Naive thymus-derived CD8-positive, alpha-beta T cell (primary cell): ENCODE measurements at regions not wholly inside any gene's neighbourhood (a gene's known extent, or its start where the extent isn't known, plus 50 kb on each side); places are given as distances from the start of the nearest gene placed in this dataset.

ENCODE experiments used
- ATAC-seq, 2 donors: fragments of 150-1000 bp; cut with Tn5 transposase in 1 of 2; sonication (Bioruptor Pico), chemical (Tn5 transposase) in 1 of 2; 1 replicate in 1 of 2; 2 replicates in 1 of 2; pipeline ENCODE4 v1.10.0; 2021; ENCODE audit warnings: mild to moderate bottlenecking in 2 of 2, moderate library complexity in 2 of 2
- POLR2A ChIA-PET: fragments of 350-600 bp; sonication (Branson Sonifier 250); formaldehyde crosslinking; loops from one replicate; lab custom pipeline; 2021; ENCODE audit warnings: antibody characterized with exemption; lab: Charles Lee
- DNase-seq, 10 donors: peaks; one replicate each; pipeline versions ENCODE4 v3.0.0 to v3.0.0-alpha.2; 2020 to 2022
- H3K27ac Mint-ChIP-seq, 10 donors: one replicate each; pipeline ENCODE4 v1.8.0; 2020 to 2022; ENCODE audit warnings: mild to moderate bottlenecking in 10 of 10, mixed read lengths in 10 of 10, moderate library complexity in 4 of 10, inconsistent platforms in 1 of 10
- H3K27me3 Mint-ChIP-seq, 5 donors: one replicate each; pipeline ENCODE4 v1.8.0; 2021 to 2022; ENCODE audit warnings: mixed read lengths in 5 of 5
- H3K36me3 Mint-ChIP-seq, 3 donors: one replicate each; pipeline ENCODE4 v1.8.0; 2020 to 2022; ENCODE audit warnings: mixed read lengths in 3 of 3, mild to moderate bottlenecking in 2 of 3, inconsistent platforms in 1 of 3
- H3K4me1 Mint-ChIP-seq, 4 donors: one replicate each; pipeline ENCODE4 v1.8.0; 2021 to 2022; ENCODE audit warnings: mixed read lengths in 4 of 4
- H3K4me3 Mint-ChIP-seq, 10 donors: one replicate each; pipeline ENCODE4 v1.8.0; 2020 to 2022; ENCODE audit warnings: mild to moderate bottlenecking in 10 of 10, mixed read lengths in 10 of 10, moderate library complexity in 6 of 10, inconsistent platforms in 1 of 10
- H3K9me3 Mint-ChIP-seq, 9 donors: one replicate each; pipeline ENCODE4 v1.8.0; 2020 to 2022; ENCODE audit warnings: mixed read lengths in 9 of 9, mild to moderate bottlenecking in 3 of 9, inconsistent platforms in 1 of 9, moderate library complexity in 1 of 9

DNA sequence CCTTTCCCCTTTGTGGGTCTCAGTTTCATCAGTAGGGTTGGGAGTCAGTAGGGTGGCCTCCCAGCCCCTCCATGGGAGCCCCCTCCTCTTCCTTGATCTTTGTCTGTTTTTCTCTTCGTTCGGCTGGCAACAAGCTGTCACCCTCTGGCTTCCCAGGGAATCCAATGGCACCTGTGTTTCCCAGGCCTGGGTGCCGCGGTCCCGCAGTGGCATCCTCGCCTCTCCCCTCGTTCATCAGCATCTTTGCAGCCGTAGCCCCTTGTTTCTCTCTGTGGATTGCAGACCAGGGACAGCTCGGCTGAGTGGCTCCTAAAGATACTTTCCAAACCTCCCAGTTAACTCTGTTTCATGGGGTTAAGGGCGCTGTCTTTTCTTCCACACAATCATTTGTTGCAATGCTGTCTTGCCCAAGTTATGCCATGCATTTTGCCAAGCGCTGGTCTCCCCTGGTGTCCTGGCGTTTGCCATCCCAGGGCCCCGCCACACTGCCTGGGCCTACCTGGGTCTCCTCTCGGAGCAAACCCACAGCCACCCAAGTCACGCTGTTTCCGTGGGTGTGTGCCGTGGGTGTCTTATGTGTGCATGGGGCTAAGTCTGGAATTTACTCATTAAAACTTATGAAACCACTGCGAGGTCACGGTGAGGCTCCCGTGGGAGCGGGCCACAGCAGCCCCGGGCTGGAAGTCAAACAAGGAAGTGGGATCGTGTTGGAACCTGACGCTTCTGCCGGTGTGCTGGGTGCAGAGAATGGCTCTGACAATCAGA, 189.4 kb upstream of the SHH start:
- peak overlapping the region in 3 of 10 donors; percentile 17 to 70 (median 52) for H3K27ac Mint-ChIP-seq
- peak overlapping the region in 1 of 10 donors; percentile 29 for H3K4me3 Mint-ChIP-seq
- no peak for DNase-seq
- no peaks in the 10 kb centered on the region for H3K36me3 Mint-ChIP-seq
- H3K4me1 Mint-ChIP-seq: peaks cover 17 to 56% (median 34%) of the 10 kb centered on the region in 4 donors
- no peak for ATAC-seq
- H3K27me3 Mint-ChIP-seq: no peaks in the 10 kb centered on the region
- H3K9me3 Mint-ChIP-seq: no peaks in the 10 kb centered on the region
- POLR2A ChIA-PET: no interaction called here

DNA sequence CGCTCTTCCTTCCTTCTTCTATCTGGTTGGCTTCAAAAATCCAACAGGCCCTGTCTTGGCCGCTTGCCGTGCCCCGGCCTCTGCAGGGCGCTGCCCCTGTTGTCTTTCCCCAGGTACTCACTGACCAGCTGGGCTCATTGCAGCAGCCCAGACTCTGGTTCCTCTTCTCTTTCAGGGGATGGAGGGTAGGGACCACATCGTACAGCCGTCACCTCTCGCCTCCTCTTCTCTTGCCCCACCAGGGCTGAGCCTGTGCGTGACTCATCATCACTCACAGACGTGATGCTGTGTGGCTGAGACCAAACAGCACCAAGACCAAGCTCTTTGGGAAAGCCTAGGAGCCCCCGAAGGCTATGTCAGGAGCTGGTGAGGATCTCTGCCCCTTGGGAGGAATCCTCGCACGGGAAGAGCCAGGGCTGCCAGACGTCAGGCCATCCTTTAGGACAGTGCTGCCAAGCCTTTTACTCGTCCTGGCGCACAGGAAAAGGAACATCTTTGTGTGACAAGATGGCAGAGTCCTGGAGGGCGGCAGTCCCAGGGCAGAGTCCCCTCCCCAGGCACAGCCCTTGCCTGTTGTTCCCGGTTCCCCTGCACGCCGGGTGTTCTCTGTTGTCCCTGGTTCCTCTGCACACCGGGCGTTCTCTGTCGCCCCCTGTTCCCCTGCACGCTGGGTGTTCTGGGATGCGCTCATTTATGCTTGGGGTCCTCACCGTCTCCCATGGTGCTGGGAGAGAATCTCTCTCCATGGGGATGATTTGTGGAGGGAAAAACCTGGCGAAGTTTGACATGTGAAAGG, 188.5 kb upstream of the SHH start:
- Mint-ChIP-seq H3K27me3 (no peaks in the 10 kb centered on the region), H3K4me1 (peaks cover 18 to 63% (median 42%) of the 10 kb centered on the region in 4 donors), H3K36me3 (no peaks in the 10 kb centered on the region), H3K9me3 (no peaks in the 10 kb centered on the region), H3K4me3 (no peak overlapping the region), H3K27ac (peak overlapping the region in 3 of 10 donors; percentile 0 to 69 (median 25))
- DNase-seq: no peak
- POLR2A ChIA-PET: no interaction called here
- ATAC-seq: no peak

DNA sequence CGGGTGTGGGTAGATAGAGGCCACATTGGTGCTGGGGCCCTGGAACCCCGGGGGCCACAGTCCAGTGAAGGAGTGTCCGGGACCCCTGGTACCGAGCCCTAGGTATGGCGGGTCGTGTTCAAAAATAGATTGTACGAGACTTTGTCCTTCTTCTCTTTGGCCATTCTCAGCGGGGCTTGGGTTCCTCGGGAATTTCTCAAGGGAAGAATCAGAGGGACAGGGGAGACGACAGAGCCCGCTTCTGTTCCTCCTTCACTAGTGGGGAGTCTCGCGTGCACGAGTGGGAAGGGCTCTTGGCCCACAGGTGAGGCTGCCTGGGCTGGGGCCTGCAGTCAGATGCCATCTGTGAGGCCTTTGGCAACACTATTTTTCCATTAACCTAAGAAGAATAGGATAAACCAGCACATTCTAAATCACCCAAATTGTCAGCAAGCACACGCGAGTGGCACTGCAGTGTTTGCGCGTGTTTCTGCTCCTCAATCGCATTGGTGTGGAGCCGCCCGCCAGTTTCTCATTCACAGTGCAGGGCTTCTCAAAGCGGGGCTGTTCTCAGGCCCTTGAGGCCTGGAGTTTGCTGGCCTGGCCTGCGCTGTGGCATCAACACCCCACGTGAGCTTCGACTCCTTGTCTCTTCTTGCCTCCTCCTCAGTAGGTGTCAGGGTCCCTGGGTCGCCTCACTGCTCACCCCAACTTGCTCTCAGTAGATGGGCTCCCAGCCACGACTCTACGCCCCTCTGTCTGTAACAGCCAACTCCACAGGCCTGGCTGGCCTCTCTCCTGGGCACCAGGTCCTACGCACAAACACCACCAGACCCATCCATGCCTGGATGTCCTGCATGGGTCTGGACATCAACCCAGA, 187.6 kb upstream of the SHH start:
- H3K4me3 Mint-ChIP-seq: peak overlapping the region in 2 of 10 donors; percentile 1 to 45
- H3K36me3 Mint-ChIP-seq: no peaks in the 10 kb centered on the region
- H3K27ac Mint-ChIP-seq: peak overlapping the region in 2 of 10 donors; percentile 64 to 69
- no peak for ATAC-seq
- H3K4me1 Mint-ChIP-seq: peaks cover 23 to 69% (median 50%) of the 10 kb centered on the region in 4 donors
- peaks cover 0 to under 1% (median 0%) of the 10 kb centered on the region in 5 donors for H3K27me3 Mint-ChIP-seq
- DNase-seq: no peak
- POLR2A ChIA-PET: no interaction called here
- H3K9me3 Mint-ChIP-seq: no peaks in the 10 kb centered on the region

DNA sequence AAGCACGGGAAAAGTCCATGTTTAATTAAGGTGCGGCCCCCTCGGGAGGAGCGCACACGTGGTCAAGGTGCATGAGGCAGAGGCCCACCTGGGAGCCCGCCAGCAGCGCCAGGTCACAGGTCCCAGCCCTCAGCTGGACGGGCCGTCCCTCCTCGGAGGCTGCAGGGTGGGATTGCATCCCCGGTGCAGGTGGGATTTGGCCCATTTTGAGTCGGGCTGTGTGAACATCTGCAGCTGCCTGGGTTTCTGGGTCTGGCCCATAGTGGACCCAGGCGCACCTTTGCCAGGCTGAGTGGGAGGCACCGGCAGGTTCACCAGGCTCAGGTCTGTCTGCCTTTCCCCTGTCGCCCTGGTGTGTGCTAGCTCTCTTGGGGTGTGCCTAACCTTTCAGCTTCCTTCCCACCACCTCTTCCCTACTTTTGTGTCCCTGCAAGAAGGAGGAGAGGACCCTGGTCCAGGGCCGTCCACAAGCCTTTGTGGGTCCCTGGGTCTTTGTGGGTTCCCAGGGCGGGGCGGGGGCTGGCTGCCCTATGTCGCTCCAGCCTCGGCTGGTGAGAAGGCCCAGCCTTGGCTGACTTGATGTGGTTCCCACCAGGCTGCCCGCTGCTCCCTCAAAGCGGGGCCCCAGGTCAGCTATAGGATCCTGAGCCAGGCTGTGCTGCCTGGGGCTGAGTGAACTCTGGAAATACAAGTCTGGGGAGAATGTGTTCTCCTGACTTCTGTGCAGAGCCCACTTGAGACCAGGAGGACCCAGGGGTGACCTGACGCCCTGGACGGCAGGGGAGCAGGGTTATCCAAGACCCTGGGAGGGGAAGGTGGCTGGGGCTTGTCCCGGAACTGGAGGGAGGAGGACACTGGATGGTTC, 186.7 kb upstream of the SHH start:
- Mint-ChIP-seq H3K9me3 (no peaks in the 10 kb centered on the region), H3K27me3 (peaks cover 0 to 3% (median 0%) of the 10 kb centered on the region in 5 donors), H3K4me1 (peaks cover 31 to 75% (median 59%) of the 10 kb centered on the region in 4 donors), H3K36me3 (no peaks in the 10 kb centered on the region), H3K4me3 (peak overlapping the region in 4 of 10 donors; percentile 30 to 76 (median 46)), H3K27ac (no peak overlapping the region)
- POLR2A ChIA-PET: no interaction called here
- ATAC-seq (no peak), DNase-seq (no peak)

DNA sequence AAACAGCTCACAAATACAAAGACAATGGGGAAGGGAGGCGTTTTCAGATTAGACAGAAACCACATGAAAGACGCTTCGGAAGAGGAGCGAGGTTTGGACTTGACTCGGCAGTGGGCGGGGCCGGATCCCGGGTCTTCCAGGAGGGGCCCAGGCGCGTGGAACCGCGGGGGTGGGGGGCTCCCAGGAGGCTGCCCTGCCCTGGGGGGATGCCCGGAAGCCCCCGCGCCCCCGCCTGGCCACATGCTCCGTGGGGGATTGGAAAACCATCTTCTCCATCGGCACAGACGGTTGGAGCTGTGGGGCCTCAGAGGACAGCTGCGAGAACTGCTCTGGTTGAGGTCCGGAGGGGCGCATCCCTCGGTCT, 186.0 kb upstream of the SHH start:
- Mint-ChIP-seq H3K36me3 (no peaks in the 10 kb centered on the region), H3K9me3 (no peaks in the 10 kb centered on the region), H3K4me3 (peak overlapping the region; percentile 61 to 85 (median 76)), H3K27ac (peak overlapping the region in 5 of 10 donors; percentile 32 to 89 (median 55)), H3K4me1 (peaks cover 36 to 75% (median 65%) of the 10 kb centered on the region in 4 donors), H3K27me3 (peaks cover 0 to 3% (median 0%) of the 10 kb centered on the region in 5 donors)
- POLR2A ChIA-PET: interaction anchor here (1.1 kb wide), 1 partner anchor 10 kb away, joined by 3 read pairs; no protein-coding TSS in a partner anchor
- ATAC-seq (peak; percentile 17 to 39), DNase-seq (peak in 4 of 10 donors; percentile 17 to 35 (median 22))

DNA sequence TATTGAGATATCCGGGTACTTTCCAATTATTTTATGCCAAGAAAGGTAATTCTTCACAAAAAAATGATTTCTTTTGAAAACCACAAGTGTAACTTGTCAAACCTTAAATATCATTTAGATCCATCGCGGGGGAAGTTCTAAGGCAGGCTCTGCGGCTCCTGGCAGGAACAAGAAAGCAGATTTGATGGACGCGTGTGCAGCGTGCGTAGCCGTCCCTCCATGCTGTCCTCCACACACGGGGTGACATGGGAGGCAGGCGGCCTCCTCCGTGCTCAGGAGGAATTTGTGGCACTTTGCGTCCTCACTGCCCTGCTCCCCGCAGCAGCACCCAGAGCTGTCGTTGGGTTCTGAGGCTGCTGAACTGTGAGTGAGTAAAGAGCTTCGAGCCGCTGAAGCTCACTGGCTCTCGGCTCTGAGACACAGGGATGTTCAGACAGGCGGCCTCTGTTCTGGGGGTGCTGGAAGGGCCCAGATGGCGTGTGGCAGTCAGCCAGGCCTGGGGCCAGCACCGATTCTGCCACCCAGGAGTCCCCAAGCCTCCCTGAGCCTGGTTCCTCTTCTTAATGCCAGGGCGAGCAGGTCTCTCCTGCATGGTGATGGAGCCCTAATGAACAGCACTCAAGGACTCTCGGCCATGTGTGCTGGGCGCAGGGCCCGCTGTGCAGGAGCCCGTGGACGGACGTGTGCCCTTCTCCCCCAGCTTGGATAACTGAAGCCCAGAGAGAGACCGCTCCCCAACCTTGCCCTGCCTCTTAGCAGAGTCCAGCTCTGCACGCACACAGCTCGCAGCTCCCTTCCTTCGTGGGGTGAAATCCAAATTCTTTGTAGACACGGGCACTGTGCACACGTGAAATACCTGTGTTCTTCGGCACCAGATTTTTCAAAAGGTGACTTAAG, 185.4 kb upstream of the SHH start:
- no peaks in the 10 kb centered on the region for H3K9me3 Mint-ChIP-seq
- peak; percentile 37 to 54 for ATAC-seq
- peaks cover 36 to 75% (median 65%) of the 10 kb centered on the region in 4 donors for H3K4me1 Mint-ChIP-seq
- POLR2A ChIA-PET: interaction anchor here (1.1 kb wide), 1 partner anchor 10 kb away, joined by 3 read pairs; no protein-coding TSS in a partner anchor
- peak overlapping the region in 8 of 10 donors; percentile 7 to 89 (median 46) for H3K27ac Mint-ChIP-seq
- peak overlapping the region; percentile 61 to 85 (median 76) for H3K4me3 Mint-ChIP-seq
- DNase-seq: no peak
- peaks cover 0 to 3% (median 0%) of the 10 kb centered on the region in 5 donors for H3K27me3 Mint-ChIP-seq
- H3K36me3 Mint-ChIP-seq: no peaks in the 10 kb centered on the region

DNA sequence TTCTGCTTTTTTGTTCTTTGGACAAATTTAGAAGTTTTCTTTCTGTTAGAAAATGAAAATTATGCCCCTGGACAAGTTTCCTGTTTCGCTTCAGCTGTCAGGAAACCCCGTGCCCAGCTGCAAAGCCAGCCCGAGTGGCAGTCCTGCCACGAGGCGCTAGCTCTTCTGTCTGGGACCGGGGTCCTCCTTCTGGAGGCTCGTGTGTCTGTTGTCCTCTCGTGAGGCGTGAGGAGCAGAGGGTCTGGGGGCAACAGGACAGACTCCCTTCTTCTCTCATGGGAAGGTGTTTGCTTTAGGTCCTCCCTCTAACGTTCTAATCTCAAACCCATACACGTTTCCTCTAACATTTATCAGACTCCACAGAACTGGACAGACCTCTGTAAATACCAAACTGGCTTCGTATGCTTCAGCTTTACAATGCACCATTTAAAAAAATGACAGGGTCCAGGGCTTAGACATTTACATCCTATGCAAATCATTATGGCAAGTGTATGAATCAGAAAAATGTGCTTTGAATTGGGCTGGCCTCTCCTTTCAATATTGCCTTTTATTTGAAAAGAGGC, 184.5 kb upstream of the SHH start:
- ATAC-seq: no peak
- POLR2A ChIA-PET: interaction anchor here (0.7 kb wide), 1 partner anchor 701 kb away, joined by 3 read pairs; no protein-coding TSS in a partner anchor
- H3K36me3 Mint-ChIP-seq: no peaks in the 10 kb centered on the region
- H3K27me3 Mint-ChIP-seq: peaks cover 0 to 3% (median 0%) of the 10 kb centered on the region in 5 donors
- peak overlapping the region; percentile 50 to 85 (median 74) for H3K4me3 Mint-ChIP-seq
- DNase-seq: no peak
- no peaks in the 10 kb centered on the region for H3K9me3 Mint-ChIP-seq
- H3K27ac Mint-ChIP-seq: peak overlapping the region in 5 of 10 donors; percentile 7 to 76 (median 21)
- peaks cover 39 to 75% (median 63%) of the 10 kb centered on the region in 4 donors for H3K4me1 Mint-ChIP-seq

DNA sequence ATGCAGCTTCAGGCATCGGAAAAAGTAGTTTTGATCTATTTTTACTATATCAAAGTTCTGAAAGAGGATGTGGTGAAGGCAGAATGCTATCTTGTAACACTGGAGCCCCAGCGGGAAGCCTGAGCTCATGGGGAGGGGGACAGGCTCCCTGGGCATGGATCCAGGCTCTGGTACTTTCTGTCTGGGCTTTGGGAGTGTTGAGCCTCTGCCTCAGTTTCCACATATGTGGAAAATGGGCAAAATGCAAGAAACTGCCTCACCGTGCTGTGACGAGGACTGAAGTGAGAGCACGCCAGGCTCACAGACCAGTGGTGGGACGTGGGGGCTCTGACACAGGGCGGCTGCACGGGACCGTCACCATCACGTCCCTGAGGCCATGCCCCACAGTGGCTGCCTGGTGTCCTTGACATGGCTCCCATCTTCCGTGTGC, 182.9 kb upstream of the SHH start:
- H3K27ac Mint-ChIP-seq: peak overlapping the region in 7 of 10 donors; percentile 57 to 82 (median 63)
- peaks cover 35 to 72% (median 63%) of the 10 kb centered on the region in 4 donors for H3K4me1 Mint-ChIP-seq
- H3K9me3 Mint-ChIP-seq: no peaks in the 10 kb centered on the region
- H3K27me3 Mint-ChIP-seq: peaks cover 0 to 3% (median 0%) of the 10 kb centered on the region in 5 donors
- POLR2A ChIA-PET: no interaction called here
- DNase-seq: peak in 3 of 10 donors; percentile 20 to 59 (median 56)
- no peaks in the 10 kb centered on the region for H3K36me3 Mint-ChIP-seq
- peak overlapping the region; percentile 39 to 88 (median 76) for H3K4me3 Mint-ChIP-seq
- peak; percentile 40 to 68 for ATAC-seq

DNA sequence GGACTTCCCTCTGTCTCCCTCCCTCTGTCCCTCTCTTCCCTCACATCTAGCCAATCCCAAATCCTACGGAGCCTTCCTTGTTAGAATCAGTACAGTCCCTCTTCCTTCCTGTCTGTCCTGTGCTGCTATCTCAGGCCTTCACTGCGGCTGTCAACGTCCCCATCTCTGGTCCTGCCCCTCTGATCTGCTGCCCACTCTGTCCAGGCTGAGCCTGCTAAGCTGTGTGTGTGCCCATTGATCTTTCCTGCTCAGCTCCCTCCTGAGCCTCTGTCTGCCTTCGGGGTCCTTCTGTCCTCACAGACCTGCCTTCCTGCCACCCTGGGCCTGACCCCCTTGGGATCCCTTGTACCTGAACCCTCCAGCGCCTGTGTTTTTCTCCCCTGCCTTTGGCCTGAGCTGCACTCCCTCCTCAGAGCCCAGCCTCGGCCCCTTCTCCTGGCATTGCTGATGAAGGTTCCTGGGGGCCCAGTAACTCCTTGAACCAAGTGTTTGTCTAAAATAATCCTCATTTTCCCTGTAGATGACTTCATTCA, 182.1 kb upstream of the SHH start:
- Mint-ChIP-seq H3K27me3 (peaks cover 0 to 3% (median 0%) of the 10 kb centered on the region in 5 donors), H3K4me1 (peaks cover 35 to 74% (median 66%) of the 10 kb centered on the region in 4 donors), H3K27ac (peak overlapping the region in 3 of 10 donors; percentile 75 to 82 (median 79)), H3K4me3 (peak overlapping the region in 9 of 10 donors; percentile 60 to 88 (median 78)), H3K9me3 (peaks cover 0 to 5% (median 0%) of the 10 kb centered on the region in 9 donors), H3K36me3 (no peaks in the 10 kb centered on the region)
- no peak for DNase-seq
- no peak for ATAC-seq
- POLR2A ChIA-PET: no interaction called here
